Mucosa of descending colon (tissue), 3 donors: ENCODE measurements at regions not wholly inside any gene's neighbourhood (a gene's known extent, or its start where the extent isn't known, plus 50 kb on each side); places are given as distances from the start of the nearest gene placed in this dataset.

Experiments used
- ATAC-seq: fragments of 200-7000 bp; cut with Tn5 transposase; one replicate; pipeline ENCODE4 v1.9.1; 2020; ENCODE audit warnings: mild to moderate bottlenecking, moderate library complexity
- DNase-seq, 3 donors: peaks; one replicate each; pipeline ENCODE4 v3.0.0-alpha.2; 2020
- H3K36me3 ChIP-seq: fragments of 200-600 bp; one replicate; pipeline ENCODE4 v1.8.0; 2021; ENCODE audit warnings: low read depth, mild to moderate bottlenecking
- H3K4me1 ChIP-seq: fragments of 200-600 bp; one replicate; pipeline ENCODE4 v1.8.0; 2021; ENCODE audit warnings: low read depth, mild to moderate bottlenecking
- H3K4me3 ChIP-seq: fragments of 200-600 bp; one replicate; pipeline ENCODE4 v1.8.0; 2021; ENCODE audit warnings: mild to moderate bottlenecking
- H3K9me3 ChIP-seq: fragments of 200-600 bp; one replicate; pipeline ENCODE4 v1.8.0; 2021; ENCODE audit warnings: mild to moderate bottlenecking
- CTCF ChIP-seq: fragments of 200-600 bp; IDR thresholded peaks from one replicate; pipeline ENCODE4 v1.8.0; 2022; ENCODE audit warnings: antibody characterized with exemption, mild to moderate bottlenecking
- intact Hi-C, 2 donors: fragments of 100-400 bp; cut with DNase I in 1 of 2; cut with micrococcal nuclease in 1 of 2; formaldehyde crosslinking; loops; one replicate each; pipeline versions ENCODE4 v1.11.0 to v1.11.1; 2022; cut with DNase I, micrococcal nuclease
- donor health status: DM: no; HTN: no; CAD: no; lungs with moderate emphysema.
- donor health status: DM: no; HTN: no; CAD: no.
- donor health status: DM: no; HTN: yes; CAD: no.

GRCh38 chr7:155405399-155406318 is 52.3 kb upstream of the EN2 start:
- no peak overlapping the region for H3K4me3 ChIP-seq
- TF ChIP-seq CTCF = no peak
- H3K36me3 ChIP-seq = no peaks in the 10 kb centered on the region
- no peaks in the 10 kb centered on the region for H3K4me1 ChIP-seq
- ATAC-seq (no peak), DNase-seq (no peak)
- no peaks in the 10 kb centered on the region for H3K9me3 ChIP-seq
- intact Hi-C loops = no loop called here

- no peaks in the 10 kb centered on the region for H3K9me3 ChIP-seq
- no peak for TF ChIP-seq CTCF
- intact Hi-C loops = no loop called here
- DNase-seq (no peak), ATAC-seq (no peak)
- no peaks in the 10 kb centered on the region for H3K4me1 ChIP-seq
- no peak overlapping the region for H3K4me3 ChIP-seq
- no peaks in the 10 kb centered on the region for H3K36me3 ChIP-seq
These were observed 50.1 kb upstream of the EN2 start for GRCh38 chr7:155407799-155408198.
